Hematopoietic multipotent progenitor cell treated with erythropoietin and hydrocortisone succinate and interleukin-3 and kit ligand, for 4 days (in vitro differentiated cells): ENCODE measurements at regions not wholly inside any gene's neighbourhood (a gene's known extent, or its start where the extent isn't known, plus 50 kb on each side); places are given as distances from the start of the nearest gene placed in this dataset.
"Not testable (repeated sequence)": the region's sequence is repeated elsewhere in the genome, so short reads cannot be mapped to it uniquely, and the experiment has no call there.

ENCODE experiments used
- DNase-seq: peaks from one replicate; pipeline ENCODE4 v3.0.0-alpha.2; 2015

- DNase-seq = not testable (repeated sequence)
These were observed 167.6 kb downstream of the CXXC4 start for GRCh38 chr4:104326991-104327694.

GRCh38 chr4:104302731-104303130, 192.0 kb downstream of the CXXC4 start:
- no peak for DNase-seq

- DNase-seq = no peak
These were observed 199.9 kb downstream of the CXXC4 start for GRCh38 chr4:104294811-104295210.

- no peak for DNase-seq
These were observed 207.8 kb downstream of the CXXC4 start for GRCh38 chr4:104286867-104287266.

GRCh38 chr4:104283303-104283702, 211.4 kb downstream of the CXXC4 start:
- no peak for DNase-seq

GRCh38 chr4:104279744-104280143, 214.9 kb downstream of the CXXC4 start:
- DNase-seq = no peak

GRCh38 chr4:104272966-104273365, 221.7 kb downstream of the CXXC4 start:
- DNase-seq = no peak

- DNase-seq = not testable (repeated sequence)
These were observed 225.1 kb downstream of the CXXC4 start for GRCh38 chr4:104269603-104270002.

GRCh38 chr4:104263100-104263499, 231.6 kb downstream of the CXXC4 start:
- no peak for DNase-seq

- no peak for DNase-seq
These were observed 232.0 kb downstream of the CXXC4 start for GRCh38 chr4:104262678-104263077.

GRCh38 chr4:104248726-104249125, 246.0 kb downstream of the CXXC4 start:
- no peak for DNase-seq

- DNase-seq = no peak
These were observed 258.7 kb downstream of the CXXC4 start for GRCh38 chr4:104235967-104236366.

GRCh38 chr4:104217526-104217925, 277.2 kb downstream of the CXXC4 start:
- no peak for DNase-seq

GRCh38 chr4:104211657-104212056, 283.0 kb downstream of the CXXC4 start:
- no peak for DNase-seq

GRCh38 chr4:104210420-104210819, 284.3 kb downstream of the CXXC4 start:
- DNase-seq = no peak

- no peak for DNase-seq
These were observed 287.9 kb downstream of the CXXC4 start for GRCh38 chr4:104206784-104207183.

- no peak for DNase-seq
These were observed 289.6 kb downstream of the CXXC4 start for GRCh38 chr4:104205116-104205515.

GRCh38 chr4:104188301-104188700, 306.4 kb downstream of the CXXC4 start:
- no peak for DNase-seq

- no peak for DNase-seq
These were observed 325.3 kb downstream of the CXXC4 start for GRCh38 chr4:104169437-104169836.

- DNase-seq = no peak
These were observed 327.9 kb downstream of the CXXC4 start for GRCh38 chr4:104166749-104167148.

- DNase-seq = no peak
These were observed 330.9 kb downstream of the CXXC4 start for GRCh38 chr4:104163820-104164219.

GRCh38 chr4:104146048-104146447, 348.6 kb downstream of the CXXC4 start:
- DNase-seq = no peak

GRCh38 chr4:104138116-104138515, 356.6 kb downstream of the CXXC4 start:
- DNase-seq = no peak

GRCh38 chr4:104129243-104129642, 365.5 kb downstream of the CXXC4 start:
- DNase-seq = no peak

- DNase-seq = no peak
These were observed 365.9 kb downstream of the CXXC4 start for GRCh38 chr4:104128850-104129213.
